ENCODE measurements at regions not wholly inside any gene's neighbourhood (a gene's known extent, or its start where the extent isn't known, plus 50 kb on each side); places are given as distances from the start of the nearest gene placed in this dataset.

DNA sequence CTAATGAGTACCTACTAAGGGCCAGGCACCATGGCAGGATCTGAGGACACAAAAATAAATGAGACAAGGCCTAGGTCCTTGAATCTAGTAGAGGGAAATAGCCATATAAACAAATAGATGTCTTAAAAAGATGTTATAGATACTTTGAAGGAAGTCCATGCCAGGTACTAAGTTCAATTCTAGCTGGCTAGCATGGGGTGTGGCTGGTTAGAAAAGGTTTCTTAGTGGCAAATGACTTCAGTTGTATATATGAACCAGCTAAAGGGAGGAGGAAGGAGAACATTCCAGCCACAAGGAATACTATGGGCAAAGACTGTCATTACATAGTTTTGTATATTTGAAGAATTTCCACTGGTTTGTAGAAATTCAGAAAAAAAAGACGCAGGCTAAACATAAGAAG lies 133.6 kb upstream of the BMP4 start:
- DNase-seq (ENCODE audit: low spot score): no peak

DNA sequence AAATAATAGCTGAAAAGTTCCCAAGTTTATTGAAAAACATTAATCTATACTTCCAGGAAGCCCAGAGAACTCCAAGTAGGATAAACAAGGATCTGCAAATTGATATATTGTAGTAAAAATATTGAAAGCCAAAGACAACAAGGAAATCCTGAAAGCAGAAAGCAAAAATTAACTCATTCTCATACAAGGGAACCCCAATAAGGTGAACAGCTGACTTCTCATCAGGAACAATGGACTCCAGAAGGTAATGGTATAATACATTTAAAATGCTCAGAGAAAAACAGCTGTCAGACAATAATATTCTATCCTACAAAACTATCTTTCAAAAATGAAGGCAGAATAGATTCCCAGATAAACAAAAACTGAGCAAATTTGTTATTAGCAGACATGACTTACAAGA lies 138.1 kb upstream of the BMP4 start:
- DNase-seq (ENCODE audit: low spot score): no peak

DNA sequence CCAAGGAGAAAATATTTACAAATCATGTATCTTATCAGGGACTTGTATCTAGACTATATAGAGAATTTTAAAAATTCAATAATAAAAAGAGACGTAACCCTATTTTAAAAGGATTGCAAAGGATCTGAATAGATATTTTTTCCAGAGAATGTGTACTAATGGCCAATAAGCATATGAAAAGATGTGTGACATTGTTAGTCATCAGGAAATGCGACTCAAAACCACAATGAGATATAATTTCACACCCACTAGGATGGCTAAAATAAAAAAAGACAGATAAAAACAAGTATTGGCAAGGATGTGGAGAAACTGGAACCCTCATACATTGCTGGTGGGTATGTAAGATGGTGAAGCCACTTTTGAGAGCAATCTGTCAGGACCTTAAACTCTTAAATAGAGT lies 141.9 kb upstream of the BMP4 start:
- no peak for DNase-seq (ENCODE audit: low spot score)

DNA sequence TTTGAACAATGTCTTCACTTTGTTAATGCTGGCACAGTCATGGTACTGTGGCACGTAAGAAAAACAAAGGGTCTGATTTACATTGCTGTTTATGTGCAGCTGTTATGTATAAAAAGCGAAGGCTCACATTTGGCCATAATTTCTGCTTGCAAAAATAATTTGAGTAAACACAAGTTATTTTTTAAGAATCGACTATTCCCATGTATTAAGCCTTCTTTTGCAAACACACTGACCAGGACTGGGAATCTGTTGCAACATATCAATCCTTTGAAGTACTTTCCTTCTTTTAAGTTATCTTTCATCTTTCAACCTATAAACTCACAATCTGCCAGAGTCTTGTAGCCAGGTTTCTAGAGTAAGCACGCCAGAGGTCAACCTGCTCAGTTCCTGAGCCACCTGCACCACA lies 145.4 kb upstream of the BMP4 start:
- no peak for DNase-seq (ENCODE audit: low spot score)

DNA sequence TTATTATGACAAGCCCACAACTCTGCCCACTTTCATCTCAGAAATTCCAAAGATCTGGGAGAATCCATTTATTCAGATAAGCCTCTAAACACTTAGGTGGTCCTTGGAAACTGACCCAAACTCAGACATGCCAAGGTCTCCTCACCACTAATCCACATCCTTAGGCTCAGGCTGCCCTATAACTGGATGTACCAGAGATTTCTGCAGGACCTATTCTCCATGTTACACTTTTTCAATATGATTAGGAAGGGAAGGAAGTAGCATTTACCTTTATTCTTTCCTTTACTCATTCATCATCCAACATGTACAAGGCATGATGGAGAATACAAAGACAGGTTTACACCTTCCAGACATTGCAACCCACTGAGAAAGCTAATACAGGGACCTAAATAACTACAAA lies 145.9 kb upstream of the BMP4 start:
- DNase-seq (ENCODE audit: low spot score): no peak

DNA sequence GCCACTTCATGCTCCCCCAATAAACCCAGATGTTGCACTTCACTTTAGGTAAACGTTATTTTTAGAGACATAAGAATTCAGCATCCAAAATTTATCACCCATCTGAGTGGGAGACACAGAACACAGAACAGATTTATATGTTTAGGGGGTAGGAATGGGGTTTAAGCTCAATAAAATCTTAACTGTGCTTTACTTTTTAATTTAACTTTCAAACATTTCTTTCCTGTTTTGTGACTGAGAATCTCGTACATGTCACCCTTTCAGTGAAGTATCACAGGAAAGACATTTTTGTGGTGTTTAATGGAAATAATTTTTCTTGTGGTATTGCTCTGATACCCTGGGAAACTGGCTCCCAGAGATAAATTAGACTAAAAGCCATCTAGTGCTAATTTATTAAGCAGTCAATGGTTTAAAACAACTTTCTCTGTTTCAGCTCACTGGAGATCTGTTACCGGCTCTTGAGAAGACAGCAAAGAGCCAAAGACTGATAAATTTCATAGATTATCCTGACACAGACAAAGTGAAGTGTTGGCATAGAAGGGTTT lies 148.0 kb upstream of the BMP4 start:
- DNase-seq (ENCODE audit: low spot score): no peak

DNA sequence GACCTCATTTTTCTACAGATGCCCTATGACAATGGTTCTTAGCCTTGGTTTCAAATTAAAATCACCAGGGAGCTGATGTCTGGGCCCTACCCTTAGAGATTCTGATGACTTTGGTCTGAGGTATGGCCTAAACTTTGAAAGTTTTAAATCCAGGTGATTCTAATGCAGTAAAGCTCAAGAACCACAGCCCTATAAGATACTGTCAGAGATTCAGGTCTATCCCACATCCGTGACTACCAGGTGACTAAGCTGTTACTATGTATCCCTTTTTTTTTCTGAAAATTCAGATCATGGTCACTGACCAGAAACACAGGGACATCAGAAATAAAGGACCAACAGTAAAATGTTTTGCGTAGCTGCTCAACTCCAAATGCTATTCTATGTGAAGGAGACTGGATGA lies 148.8 kb upstream of the BMP4 start:
- no peak for DNase-seq (ENCODE audit: low spot score)

DNA sequence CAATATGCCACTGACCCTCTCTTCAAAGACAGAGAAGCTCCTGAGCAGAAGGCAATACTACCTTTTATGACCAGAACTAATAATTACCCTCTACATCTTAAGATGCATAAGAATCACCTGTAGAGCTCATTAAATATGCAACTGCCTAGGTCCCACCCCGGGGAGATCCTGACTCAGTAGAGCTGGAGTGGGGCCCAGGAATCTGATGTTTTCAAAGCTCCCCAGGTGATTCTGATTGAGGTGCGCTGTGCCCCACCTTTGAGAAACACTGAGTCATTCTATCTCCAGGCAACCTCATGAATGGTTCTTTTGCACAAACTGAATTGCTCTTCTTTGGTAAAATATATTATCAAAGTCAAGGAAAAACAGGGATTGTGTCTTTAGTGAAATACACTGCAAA lies 149.3 kb upstream of the BMP4 start:
- DNase-seq (ENCODE audit: low spot score): no peak

DNA sequence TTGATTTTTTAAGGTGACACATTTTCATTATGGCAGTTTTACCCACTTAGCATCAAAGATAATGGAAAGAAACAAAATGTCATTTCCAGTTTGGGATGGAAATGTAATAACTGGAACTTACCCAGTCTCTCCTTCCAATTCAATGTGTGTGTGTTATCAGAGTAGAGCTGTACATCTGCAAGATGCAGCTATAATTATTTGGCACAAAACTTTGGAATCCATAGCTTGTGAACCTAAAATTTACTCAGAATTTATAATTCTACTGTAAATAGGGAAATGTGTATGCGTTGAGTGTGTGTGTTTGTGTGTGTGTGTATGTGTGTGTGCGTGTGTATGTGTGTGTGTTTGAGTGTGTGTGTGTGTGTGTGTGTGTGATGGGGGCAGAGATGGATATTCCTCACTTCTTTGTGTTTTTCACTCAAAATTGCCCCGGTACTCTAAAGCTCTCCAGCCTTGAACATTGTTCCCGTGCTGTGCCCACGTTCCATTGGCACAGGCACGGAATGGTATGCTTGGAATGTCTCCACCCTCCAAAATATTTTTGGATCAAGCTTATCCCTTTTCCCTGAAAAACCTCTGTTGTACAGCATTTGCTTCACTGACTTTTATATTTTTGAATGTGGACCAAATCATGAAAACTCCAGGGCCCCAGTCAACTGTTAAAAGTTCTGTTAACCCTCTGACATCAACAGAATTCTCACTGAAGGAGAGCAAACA lies 150.2 kb upstream of the BMP4 start:
- DNase-seq (ENCODE audit: low spot score): peak; percentile 57

DNA sequence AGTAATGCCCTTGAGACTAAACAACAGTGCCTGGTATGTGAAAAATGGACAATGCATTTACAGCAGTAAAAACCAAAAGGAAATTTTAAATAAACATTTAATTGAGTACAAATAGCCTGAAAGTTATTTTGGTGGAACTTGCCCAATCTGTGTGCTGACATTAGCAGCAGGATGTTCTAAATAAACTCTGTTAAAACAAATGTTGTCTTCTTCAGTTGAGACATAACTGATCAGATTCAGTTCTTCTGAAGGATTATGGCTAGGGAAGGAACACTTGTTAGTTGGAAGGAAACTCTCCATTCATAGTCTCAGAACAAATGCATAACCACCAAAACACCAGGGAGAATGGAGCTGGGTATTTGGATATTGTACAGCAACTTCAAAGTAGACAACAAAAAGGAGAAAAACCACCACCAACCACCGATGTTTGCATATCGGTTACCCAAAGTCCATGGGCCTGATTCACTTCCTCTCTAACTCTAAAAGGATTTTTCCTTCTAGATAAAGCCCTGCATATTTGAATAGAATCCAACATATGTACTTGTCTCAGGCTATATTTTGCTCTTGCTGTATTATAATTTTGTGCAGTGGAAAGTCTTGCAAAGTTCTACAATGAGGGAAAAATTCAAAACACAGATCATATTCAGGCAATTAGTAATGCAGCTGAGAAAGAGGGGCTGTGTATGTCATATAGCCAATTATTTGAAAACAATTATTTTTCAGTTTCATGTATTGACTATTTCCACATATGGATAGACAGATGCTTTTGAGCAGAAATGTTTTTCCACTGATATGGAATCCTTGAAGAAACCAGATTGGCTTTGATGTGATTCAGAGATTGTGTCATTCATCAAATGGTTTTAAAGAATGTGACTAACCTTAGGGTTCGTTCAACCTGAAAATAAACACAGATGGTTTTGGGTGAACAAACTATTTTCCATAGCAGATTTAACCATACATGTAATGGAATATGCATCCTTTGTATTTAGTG lies 152.2 kb upstream of the BMP4 start:
- peak; percentile 50 for DNase-seq (ENCODE audit: low spot score)

DNA sequence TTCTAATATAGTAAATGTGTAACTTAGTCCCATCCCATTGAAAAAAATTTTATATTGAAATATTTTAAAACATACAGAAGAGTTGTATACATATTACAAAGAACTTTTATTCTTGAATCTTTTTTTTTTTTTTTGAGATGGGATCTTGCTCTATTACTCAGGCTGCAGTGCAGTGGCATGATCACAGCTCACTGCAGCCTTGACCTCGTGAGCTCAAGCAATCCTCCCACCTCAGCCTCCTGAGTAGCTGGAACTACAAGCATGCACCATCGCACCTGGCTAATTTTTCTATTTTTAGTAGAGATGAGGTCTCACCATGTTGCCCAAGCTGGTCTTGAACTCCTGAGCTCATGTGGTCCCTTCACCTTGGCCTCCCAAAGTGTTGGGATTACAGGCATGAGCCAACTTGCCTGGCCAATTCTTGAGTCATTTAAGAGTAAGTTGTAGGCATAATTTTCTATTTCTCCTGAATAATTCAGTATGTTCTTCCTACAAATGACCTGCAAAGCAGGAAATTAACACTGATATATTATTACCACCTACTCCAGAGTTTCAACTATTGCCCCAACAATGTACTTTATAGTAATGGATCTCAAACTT lies 153.0 kb upstream of the BMP4 start:
- no peak for DNase-seq (ENCODE audit: low spot score)

DNA sequence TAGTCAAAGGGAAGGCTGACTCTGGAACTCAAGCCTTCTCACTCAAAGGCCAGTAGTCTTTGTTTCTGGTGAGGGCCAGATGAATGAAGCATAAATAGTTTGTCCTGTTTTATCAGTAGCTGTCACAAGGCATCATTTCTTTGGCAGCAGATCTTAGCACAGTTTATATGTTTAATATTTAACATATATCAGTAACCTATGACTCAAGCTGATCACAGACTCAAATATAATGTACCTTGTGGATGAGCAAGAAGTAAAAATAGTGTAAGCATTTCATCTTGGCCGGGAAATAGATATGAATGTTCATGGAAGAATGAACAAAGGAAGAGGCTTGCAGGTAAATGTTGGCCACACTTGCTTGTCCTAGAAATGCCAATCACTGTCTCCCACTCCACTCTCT lies 158.3 kb upstream of the BMP4 start:
- DNase-seq (ENCODE audit: low spot score): no peak

DNA sequence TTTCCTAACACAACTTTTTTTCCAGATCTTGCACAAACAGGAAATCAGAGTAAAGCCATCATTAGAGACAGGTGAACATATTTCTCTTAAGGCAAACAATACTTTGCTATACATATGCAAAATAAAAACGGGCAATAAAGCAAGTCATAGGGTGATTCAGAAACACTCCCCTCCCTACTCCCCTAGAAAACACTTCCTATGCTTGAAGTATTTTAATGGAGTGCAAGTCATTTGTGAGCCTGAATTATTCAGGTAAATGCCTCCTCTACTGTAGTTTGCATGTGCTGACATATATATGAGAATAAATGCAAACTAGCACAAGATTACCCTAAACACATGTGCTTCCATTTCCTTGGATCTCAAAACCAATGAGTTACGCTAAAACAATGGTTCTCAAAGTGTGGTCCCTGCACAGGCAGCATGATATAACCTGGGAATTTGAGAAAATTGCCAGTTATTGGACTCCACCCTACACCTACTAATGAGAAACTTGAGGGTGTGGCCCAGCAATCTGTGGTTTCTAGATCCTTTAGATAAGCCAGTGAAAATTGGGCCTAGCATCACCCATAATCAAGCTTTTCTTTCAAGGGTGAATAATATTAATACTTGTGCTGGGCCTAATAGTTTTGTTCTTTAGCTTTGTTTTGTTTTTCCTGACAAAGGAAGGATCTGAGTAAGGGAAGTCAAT lies 159.7 kb upstream of the BMP4 start:
- DNase-seq (ENCODE audit: low spot score): no peak

DNA sequence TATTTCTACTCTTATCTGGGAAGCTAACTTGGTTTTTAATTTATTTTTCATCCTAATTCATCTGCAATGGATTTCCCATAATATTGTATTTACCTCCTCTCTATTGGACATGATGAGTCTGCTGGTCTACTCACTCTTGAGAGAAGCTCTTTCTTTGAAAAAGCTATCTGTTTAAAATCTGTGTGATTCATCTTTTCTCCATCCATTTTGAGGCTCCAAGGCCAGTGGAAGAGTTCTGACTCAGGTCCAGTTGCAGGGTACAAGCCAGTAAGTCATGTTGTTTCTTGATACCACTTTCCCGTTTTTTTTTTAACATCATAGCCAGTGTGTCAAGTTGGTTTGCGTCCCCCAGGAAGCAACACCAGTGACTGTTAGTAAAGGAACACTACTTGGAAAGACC lies 160.3 kb upstream of the BMP4 start:
- peak; percentile 27 for DNase-seq (ENCODE audit: low spot score)

DNA sequence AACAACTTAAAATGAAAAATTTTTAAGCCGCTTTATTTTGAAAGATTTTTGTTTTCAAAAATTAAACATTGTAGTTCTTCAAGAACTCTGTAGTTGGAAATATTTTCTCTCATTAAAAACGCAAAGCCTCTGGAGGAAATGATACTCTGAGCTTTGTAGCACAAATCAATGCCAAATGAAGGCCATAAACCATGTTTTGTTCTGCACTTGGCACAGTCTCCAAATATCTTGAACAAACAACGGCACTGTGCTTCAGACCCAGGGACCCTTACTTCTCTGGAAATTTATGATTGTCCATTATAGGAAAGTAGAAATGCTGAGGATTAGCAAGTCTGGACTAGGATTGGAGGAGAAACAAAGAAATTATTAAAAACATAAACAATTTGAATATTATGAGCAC lies 160.8 kb upstream of the BMP4 start:
- no peak for DNase-seq (ENCODE audit: low spot score)

DNA sequence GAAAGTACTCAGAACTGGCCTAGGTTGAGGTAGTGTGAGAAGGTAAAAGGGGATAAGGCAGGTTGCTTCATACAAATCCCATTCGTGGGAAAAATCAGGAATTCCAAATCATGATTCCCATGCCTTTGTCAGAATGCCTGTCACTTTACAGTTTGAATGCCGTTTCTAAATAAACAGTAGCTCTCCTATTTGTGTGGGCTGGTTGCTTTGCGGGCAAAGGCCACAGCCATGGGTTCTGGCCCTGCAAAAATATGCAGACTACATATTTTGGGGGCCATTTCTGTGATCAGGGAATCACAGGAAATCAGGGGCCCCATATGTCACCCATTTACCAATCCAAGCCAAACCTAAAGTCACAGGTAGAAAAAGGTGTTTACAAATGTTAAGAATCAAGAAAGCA lies 161.3 kb upstream of the BMP4 start:
- no peak for DNase-seq (ENCODE audit: low spot score)

DNA sequence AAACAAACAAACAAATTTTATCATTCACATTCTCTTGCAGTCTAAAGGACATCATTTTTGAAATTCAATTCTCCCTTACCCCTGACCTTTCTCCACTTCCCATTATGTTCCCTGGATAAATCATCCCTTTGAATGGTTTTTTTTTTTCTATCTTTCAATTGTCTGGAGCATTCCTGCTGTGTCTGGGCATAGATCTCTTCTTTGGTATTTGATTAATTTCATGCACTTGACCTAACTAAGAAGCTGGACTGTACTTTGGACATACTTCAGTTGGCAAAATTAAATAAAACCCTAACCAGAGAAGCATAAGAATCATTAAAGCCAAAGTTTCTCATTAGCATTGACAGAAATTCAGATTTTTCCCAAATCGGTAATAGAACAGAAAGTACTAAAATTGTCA lies 163.6 kb upstream of the BMP4 start:
- DNase-seq (ENCODE audit: low spot score): no peak

DNA sequence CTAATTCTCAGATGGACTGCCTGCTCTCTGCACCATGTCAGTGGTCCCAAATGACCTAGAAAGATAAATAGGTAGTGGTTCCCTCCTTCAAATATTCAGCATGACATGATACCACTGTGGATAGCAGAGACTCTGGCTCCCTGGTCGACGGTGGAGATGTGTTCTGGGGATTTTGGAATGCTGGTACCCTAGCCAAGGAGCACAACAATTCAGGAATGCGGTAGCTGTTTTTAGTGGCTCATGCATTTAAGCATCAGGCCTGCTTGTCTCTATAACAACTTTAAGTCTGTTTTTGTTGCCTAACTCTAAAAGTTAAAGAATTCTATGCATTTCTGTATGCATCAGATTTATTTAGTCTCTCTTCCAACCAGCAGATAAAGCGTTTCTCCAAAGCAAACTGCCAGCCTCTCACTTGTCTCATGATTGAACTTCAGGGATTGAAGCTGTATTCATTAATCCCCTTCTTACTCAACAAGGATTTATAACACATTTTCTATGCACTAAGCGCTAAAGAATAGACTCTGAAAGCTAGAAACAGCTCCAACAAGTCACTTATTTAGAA lies 164.9 kb upstream of the BMP4 start:
- DNase-seq (ENCODE audit: low spot score): no peak

DNA sequence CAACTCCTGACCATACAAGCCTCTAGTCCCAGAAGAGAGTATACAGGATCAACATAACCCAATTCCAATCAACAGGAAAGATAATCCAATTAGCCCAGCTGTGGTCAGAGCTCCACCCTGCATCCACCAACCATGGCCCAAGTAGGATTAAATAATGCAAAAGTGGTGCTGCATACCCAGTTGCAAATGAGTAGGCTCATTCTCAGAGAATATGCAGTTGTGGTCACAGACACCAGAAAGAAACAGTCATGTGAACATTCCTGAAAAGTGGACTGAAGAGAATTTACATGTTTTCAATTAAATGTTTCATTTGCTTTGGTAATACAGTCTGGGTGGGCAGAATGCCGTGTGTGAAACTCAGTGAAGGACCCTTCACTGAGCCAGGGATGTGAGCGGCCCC lies 167.2 kb upstream of the BMP4 start:
- DNase-seq (ENCODE audit: low spot score): no peak

DNA sequence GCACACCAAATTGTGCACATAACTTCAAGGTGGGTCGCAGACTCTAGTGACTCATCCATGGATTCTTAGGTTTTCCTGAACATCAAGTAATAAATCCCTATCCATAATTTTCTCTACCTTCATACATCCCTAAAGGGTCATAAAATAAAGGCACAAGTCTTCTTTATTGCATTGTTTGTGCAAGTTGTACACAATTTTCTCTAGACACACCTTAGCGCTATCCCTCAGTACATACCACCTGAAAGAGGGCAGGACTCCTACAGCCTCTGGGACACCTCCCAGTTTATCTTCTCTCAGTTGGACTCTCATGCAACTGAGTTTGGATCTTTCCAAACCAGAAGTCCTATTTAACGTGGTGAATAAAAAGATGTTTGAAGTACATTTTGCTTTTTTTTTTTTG lies 168.5 kb upstream of the BMP4 start:
- no peak for DNase-seq (ENCODE audit: low spot score)

DNA sequence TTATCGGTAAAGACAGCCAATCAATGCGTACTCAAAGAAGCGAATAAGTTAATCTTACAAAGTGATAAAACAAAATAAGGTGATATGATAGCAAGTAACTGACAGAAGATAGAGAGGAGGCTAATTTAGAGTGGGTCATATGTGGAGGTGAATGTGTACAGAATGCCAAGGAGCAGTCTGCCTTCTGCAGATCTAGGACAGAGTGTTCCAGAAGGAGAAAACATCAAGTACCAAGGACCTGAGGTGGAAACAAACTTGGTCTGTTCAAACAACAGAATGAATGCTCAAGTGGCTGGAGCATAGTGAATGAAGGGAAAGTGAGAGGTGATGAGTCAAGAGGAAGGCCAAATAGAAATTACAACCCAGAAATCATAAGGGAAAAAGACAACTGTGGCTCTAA lies 170.3 kb upstream of the BMP4 start:
- no peak for DNase-seq (ENCODE audit: low spot score)

DNA sequence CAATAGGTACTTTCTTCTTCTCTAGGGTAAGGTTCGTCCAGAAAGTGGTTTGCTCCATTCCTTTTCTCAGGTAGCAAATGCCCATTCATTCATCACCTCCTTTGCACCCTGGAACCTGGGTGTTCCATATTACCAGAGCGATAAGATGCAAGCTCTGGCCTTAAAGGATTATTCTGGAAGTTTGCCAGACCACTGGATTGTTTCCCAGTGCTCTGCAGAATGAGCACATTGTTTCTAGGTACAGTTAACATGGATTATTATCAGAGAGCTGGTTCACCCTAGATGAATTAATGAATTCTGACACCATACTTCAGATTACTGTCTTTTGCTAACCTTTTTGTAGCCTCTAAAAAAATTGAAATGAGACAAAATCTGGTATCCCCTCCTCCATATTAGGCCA lies 170.9 kb upstream of the BMP4 start:
- DNase-seq (ENCODE audit: low spot score): no peak

Data from GM03348 (cell line).